Left lung (tissue), 4 donors: ENCODE measurements at regions not wholly inside any gene's neighbourhood (a gene's known extent, or its start where the extent isn't known, plus 50 kb on each side); places are given as distances from the start of the nearest gene placed in this dataset.
"Not testable (repeated sequence)": the region's sequence is repeated elsewhere in the genome, so short reads cannot be mapped to it uniquely, and the experiment has no call there.

Experiments used
- ATAC-seq: fragments of 200-7000 bp; cut with Tn5 transposase; one replicate; pipeline ENCODE4 v1.9.1; 2020; ENCODE audit warnings: moderate library complexity
- DNase-seq, 4 donors: peaks; one replicate each; pipeline ENCODE4 v3.0.0-alpha.2; 2013 to 2020
- H3K27ac ChIP-seq, 2 donors: fragments of 200-600 bp; sonication (generic) in 1 of 2; one replicate each; pipeline versions ENCODE4 v1.5.0 to v1.8.0; 2020 to 2021
- H3K27me3 ChIP-seq, 2 donors: fragments of 200-600 bp; sonication (generic) in 1 of 2; one replicate each; pipeline versions ENCODE4 v1.5.0 to v1.8.0; 2020 to 2021
- H3K36me3 ChIP-seq, 2 donors: fragments of 200-600 bp; sonication (generic) in 1 of 2; one replicate each; pipeline versions ENCODE4 v1.5.0 to v1.8.0; 2020 to 2021
- H3K4me1 ChIP-seq, 2 donors: fragments of 200-600 bp; one replicate each; pipeline ENCODE4 v1.8.0; 2021
- H3K4me3 ChIP-seq, 2 donors: fragments of 200-600 bp; sonication (generic) in 1 of 2; one replicate each; pipeline versions ENCODE4 v1.5.0 to v1.8.0; 2020 to 2021; ENCODE audit warnings: mild to moderate bottlenecking in 1 of 2
- H3K9me3 ChIP-seq, 2 donors: fragments of 200-600 bp; sonication (generic) in 1 of 2; one replicate each; pipeline versions ENCODE4 v1.5.0 to v1.8.0; 2020 to 2021
- CTCF ChIP-seq, 2 donors: fragments of 200-600 bp; sonication (generic) in 1 of 2; IDR thresholded peaks; one replicate each; pipeline versions ENCODE4 v1.5.0 to v1.8.0; 2021; ENCODE audit warnings: antibody characterized with exemption in 2 of 2
- intact Hi-C, 2 donors: fragments of 100-400 bp; cut with DNase I; formaldehyde crosslinking; loops; one replicate each; pipeline versions ENCODE4 v1.11.2 to v1.14.2; 2022
- donor health status: DM: no; HTN: yes; CAD: no.
- donor health status: DM: no; HTN: no; CAD: no.

GRCh38 chr10:109317746-109318366 lies 605.5 kb downstream of the XPNPEP1 start:
- no peak overlapping the region for H3K27ac ChIP-seq

GRCh38 chr10:109314016-109314415 lies 609.3 kb downstream of the XPNPEP1 start:
- ATAC-seq, DNase-seq, H3K36me3 ChIP-seq: not testable (repeated sequence)

More at GRCh38 chr10:109317746-109318366, 605.5 kb downstream of the XPNPEP1 start:
- DNase-seq (no peak), ATAC-seq (no peak)
- no peak for TF ChIP-seq CTCF (IDR thresholded peaks at IDR 0.05)
- Histone ChIP-seq H3K4me1 (no peaks in the 10 kb centered on the region), H3K36me3 (no peaks in the 10 kb centered on the region), H3K4me3 (no peak overlapping the region), H3K27me3 (no peaks in the 10 kb centered on the region), H3K9me3 (peaks cover 0 to 4% of the 10 kb centered on the region in 2 donors)
- intact Hi-C loops = no loop called here

GRCh38 chr10:109312555-109312954 lies 610.8 kb downstream of the XPNPEP1 start:
- H3K27ac ChIP-seq, intact Hi-C loops, H3K27me3 ChIP-seq, H3K4me1 ChIP-seq, H3K9me3 ChIP-seq, H3K36me3 ChIP-seq, H3K4me3 ChIP-seq, ATAC-seq, DNase-seq: not testable (repeated sequence)

More at GRCh38 chr10:109314016-109314415, 609.3 kb downstream of the XPNPEP1 start:
- H3K4me1 ChIP-seq, intact Hi-C loops, H3K27me3 ChIP-seq, H3K4me3 ChIP-seq, H3K9me3 ChIP-seq, H3K27ac ChIP-seq: not testable (repeated sequence)

- no peak overlapping the region for H3K4me3 ChIP-seq
- intact Hi-C loops = no loop called here
- no peaks in the 10 kb centered on the region for H3K9me3 ChIP-seq
- no peaks in the 10 kb centered on the region for H3K27me3 ChIP-seq
- no peak for DNase-seq
- H3K36me3 ChIP-seq = no peaks in the 10 kb centered on the region
- no peak for ATAC-seq
- no peak overlapping the region for H3K27ac ChIP-seq
- no peaks in the 10 kb centered on the region for H3K4me1 ChIP-seq
- no peak for TF ChIP-seq CTCF (IDR thresholded peaks at IDR 0.05)
These were observed 614.3 kb downstream of the XPNPEP1 start for GRCh38 chr10:109308971-109309370.

GRCh38 chr10:109307102-109307501 lies 616.2 kb downstream of the XPNPEP1 start:
- H3K9me3 ChIP-seq, H3K36me3 ChIP-seq, intact Hi-C loops, ATAC-seq, H3K27ac ChIP-seq, H3K27me3 ChIP-seq, DNase-seq, H3K4me1 ChIP-seq, H3K4me3 ChIP-seq: not testable (repeated sequence)

- Histone ChIP-seq H3K9me3 (no peaks in the 10 kb centered on the region), H3K27me3 (no peaks in the 10 kb centered on the region), H3K4me1 (no peaks in the 10 kb centered on the region), H3K36me3 (no peaks in the 10 kb centered on the region), H3K4me3 (no peak overlapping the region), H3K27ac (no peak overlapping the region)
- DNase-seq = no peak
- no peak for ATAC-seq
- no peak for TF ChIP-seq CTCF (IDR thresholded peaks at IDR 0.05)
- intact Hi-C loops = no loop called here
These were observed 616.6 kb downstream of the XPNPEP1 start for GRCh38 chr10:109306698-109307097.

- peaks cover 0 to 8% of the 10 kb centered on the region in 2 donors for H3K9me3 ChIP-seq
- H3K36me3 ChIP-seq = no peaks in the 10 kb centered on the region
- ATAC-seq (no peak), DNase-seq (no peak)
- H3K27ac ChIP-seq = no peak overlapping the region
- no peaks in the 10 kb centered on the region for H3K27me3 ChIP-seq
- TF ChIP-seq CTCF (IDR thresholded peaks at IDR 0.05) = no peak
- no peaks in the 10 kb centered on the region for H3K4me1 ChIP-seq
- intact Hi-C loops = no loop called here
- no peak overlapping the region for H3K4me3 ChIP-seq
These were observed 635.5 kb downstream of the XPNPEP1 start for GRCh38 chr10:109287858-109288257.
